ENCODE measurements at regions not wholly inside any gene's neighbourhood (a gene's known extent, or its start where the extent isn't known, plus 50 kb on each side); places are given as distances from the start of the nearest gene placed in this dataset.
"Not testable (repeated sequence)": the region's sequence is repeated elsewhere in the genome, so short reads cannot be mapped to it uniquely, and the experiment has no call there.

DNA sequence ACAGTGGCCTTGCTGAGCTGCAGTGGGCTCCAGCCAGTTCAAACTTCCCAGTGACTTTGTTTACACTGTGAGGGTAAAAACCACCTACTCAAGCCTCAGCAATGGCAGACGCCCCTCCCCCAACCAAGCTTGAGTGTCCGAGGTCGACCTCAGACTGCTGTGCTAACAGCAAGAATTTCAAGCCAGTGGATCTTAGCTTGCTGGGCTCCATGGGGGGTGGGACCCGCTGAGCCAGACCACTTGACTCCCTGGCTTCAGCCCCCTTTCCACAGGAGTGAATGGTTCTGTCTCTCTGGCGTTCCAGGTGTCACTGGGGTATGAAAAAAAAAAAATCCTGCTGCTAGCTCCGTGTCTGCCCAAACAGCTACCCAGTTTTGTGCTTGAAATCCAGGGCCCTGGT lies 168.9 kb upstream of the INTU start:
- H2AFZ ChIP-seq (ENCODE audit: low read depth, low read length) = no peak overlapping the region
- no peak overlapping the region for H3K9ac ChIP-seq (ENCODE audit: low read length)
- no peaks in the 10 kb centered on the region for H3K79me2 ChIP-seq (ENCODE audit: insufficient read depth, low read length)
- no peak overlapping the region for H3K27ac Mint-ChIP-seq (ENCODE audit: unreplicated experiment)
- no peaks in the 10 kb centered on the region for H4K20me1 ChIP-seq (ENCODE audit: insufficient read depth, low read length)
- no peaks in the 10 kb centered on the region for H3K36me3 Mint-ChIP-seq (ENCODE audit: low read depth, unreplicated experiment)
- DNase-seq (ENCODE audit: low read depth) (no peak), FAIRE-seq (no peak)
- H3K4me2 ChIP-seq (ENCODE audit: low read length) = no peak overlapping the region
- no peak overlapping the region for H3K4me3 ChIP-seq (ENCODE audit: insufficient read depth, low read depth, low read length)
- H3K9me3 ChIP-seq (ENCODE audit: insufficient read depth, low read depth, low read length) = no peaks in the 10 kb centered on the region
- no peaks in the 10 kb centered on the region for H3K36me3 ChIP-seq (ENCODE audit: insufficient read depth, low read length)
- no peaks in the 10 kb centered on the region for H3K4me1 Mint-ChIP-seq (ENCODE audit: low read depth, unreplicated experiment)
- H3K27me3 Mint-ChIP-seq (ENCODE audit: low read depth, unreplicated experiment) = no peaks in the 10 kb centered on the region
- H3K27ac ChIP-seq (ENCODE audit: low read depth, low read length) = no peak overlapping the region
- no peaks in the 10 kb centered on the region for H3K4me1 ChIP-seq (ENCODE audit: insufficient read depth, low read length)
- no peak overlapping the region for H3K4me3 Mint-ChIP-seq (ENCODE audit: unreplicated experiment)
- no peaks in the 10 kb centered on the region for H3K27me3 ChIP-seq (ENCODE audit: insufficient read depth, low read length)
- no peak for TF ChIP-seq EZH2 (IDR thresholded peaks at IDR 0.05; ENCODE audit: insufficient read depth, low read length)
- TF ChIP-seq, protein P1, sequence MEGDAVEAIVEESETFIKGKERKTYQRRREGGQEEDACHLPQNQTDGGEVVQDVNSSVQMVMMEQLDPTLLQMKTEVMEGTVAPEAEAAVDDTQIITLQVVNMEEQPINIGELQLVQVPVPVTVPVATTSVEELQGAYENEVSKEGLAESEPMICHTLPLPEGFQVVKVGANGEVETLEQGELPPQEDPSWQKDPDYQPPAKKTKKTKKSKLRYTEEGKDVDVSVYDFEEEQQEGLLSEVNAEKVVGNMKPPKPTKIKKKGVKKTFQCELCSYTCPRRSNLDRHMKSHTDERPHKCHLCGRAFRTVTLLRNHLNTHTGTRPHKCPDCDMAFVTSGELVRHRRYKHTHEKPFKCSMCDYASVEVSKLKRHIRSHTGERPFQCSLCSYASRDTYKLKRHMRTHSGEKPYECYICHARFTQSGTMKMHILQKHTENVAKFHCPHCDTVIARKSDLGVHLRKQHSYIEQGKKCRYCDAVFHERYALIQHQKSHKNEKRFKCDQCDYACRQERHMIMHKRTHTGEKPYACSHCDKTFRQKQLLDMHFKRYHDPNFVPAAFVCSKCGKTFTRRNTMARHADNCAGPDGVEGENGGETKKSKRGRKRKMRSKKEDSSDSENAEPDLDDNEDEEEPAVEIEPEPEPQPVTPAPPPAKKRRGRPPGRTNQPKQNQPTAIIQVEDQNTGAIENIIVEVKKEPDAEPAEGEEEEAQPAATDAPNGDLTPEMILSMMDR (IDR thresholded peaks at IDR 0.05; ENCODE audit: insufficient read depth, low read depth, low read length) = no peak
- no peaks in the 10 kb centered on the region for H3K9me3 Mint-ChIP-seq (ENCODE audit: unreplicated experiment)

DNA sequence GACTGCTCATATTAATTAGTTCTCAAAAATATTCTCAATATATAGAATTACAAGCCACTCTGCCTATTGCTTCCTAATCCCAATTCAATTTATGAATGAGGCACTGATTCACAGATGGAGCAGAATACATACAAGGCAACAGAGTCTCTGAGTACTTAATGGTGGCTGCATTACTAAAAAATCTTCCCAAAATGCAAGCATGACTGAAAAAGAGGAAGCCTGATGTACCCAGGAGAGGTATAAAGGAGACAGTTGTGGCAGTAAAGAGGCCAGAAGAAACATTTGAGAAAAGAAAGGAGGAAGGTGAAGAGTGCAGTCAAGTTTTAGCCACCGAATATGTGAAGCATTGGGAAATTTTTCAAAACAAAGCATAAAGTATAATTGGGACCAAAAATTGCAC lies 163.2 kb upstream of the INTU start:
- Mint-ChIP-seq H3K4me3 (ENCODE audit: unreplicated experiment) (no peak overlapping the region), H3K27me3 (ENCODE audit: low read depth, unreplicated experiment) (no peaks in the 10 kb centered on the region), H3K4me1 (ENCODE audit: low read depth, unreplicated experiment) (no peaks in the 10 kb centered on the region), H3K9me3 (ENCODE audit: unreplicated experiment) (peaks cover 3% of the 10 kb centered on the region), H3K27ac (ENCODE audit: unreplicated experiment) (no peak overlapping the region), H3K36me3 (ENCODE audit: low read depth, unreplicated experiment) (no peaks in the 10 kb centered on the region)
- Histone ChIP-seq H3K36me3 (ENCODE audit: insufficient read depth, low read length) (no peaks in the 10 kb centered on the region), H3K4me1 (ENCODE audit: insufficient read depth, low read length) (no peaks in the 10 kb centered on the region), H4K20me1 (ENCODE audit: insufficient read depth, low read length) (no peaks in the 10 kb centered on the region), H3K4me2 (ENCODE audit: low read length) (no peak overlapping the region), H3K27me3 (ENCODE audit: insufficient read depth, low read length) (no peaks in the 10 kb centered on the region), H3K79me2 (ENCODE audit: insufficient read depth, low read length) (no peaks in the 10 kb centered on the region), H3K9me3 (ENCODE audit: insufficient read depth, low read depth, low read length) (no peaks in the 10 kb centered on the region), H3K27ac (ENCODE audit: low read depth, low read length) (no peak overlapping the region), H2AFZ (ENCODE audit: low read depth, low read length) (no peak overlapping the region), H3K4me3 (ENCODE audit: insufficient read depth, low read depth, low read length) (no peak overlapping the region), H3K9ac (ENCODE audit: low read length) (no peak overlapping the region)
- TF ChIP-seq, protein P1 (IDR thresholded peaks at IDR 0.05; ENCODE audit: insufficient read depth, low read depth, low read length) = no peak
- no peak for TF ChIP-seq EZH2 (IDR thresholded peaks at IDR 0.05; ENCODE audit: insufficient read depth, low read length)
- FAIRE-seq = no peak
- no peak for DNase-seq (ENCODE audit: low read depth)

DNA sequence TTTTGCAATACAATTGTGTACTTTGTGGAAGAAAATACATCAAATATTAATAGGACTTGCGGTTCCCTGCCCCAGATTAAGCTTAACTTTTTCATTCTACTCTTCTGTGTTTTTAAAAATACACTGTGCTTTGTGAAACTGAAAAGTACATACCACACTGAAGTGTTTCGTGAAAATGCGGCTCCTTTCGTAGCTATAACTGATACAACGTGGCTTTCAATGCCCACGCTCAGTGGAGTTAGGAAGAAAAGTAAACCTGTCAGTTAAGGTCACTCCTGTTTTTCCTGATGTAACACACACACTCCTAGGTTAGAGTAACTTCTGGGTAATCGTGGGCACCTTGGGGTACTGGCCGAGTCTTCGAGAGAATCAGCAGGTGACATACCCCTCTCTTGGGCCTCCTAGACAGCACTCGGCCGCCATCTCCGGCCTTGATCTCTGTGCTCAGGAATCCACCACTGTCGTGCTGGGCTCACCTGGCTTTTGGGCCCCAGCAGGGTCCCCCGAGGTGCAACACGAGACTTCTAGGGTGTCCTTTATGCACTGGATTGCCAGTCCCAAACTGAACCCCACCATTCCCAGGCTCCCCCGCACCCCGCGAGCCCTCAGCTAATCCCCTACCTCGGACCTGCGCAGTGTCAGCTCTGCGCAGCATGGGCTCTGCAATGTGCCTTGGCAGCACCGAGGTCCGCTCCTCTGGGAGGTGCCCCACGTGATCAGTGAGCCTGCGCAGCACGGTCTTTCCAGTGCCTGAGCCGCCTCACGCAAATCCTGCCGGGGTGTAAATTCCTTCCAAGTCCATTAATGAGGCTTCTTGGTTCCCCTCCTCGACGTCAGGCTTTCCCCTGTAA lies 162.6 kb upstream of the INTU start:
- H3K4me1 Mint-ChIP-seq (ENCODE audit: low read depth, unreplicated experiment) = no peaks in the 10 kb centered on the region
- no peak overlapping the region for H3K27ac Mint-ChIP-seq (ENCODE audit: unreplicated experiment)
- no peak for FAIRE-seq
- H3K36me3 ChIP-seq (ENCODE audit: insufficient read depth, low read length) = no peaks in the 10 kb centered on the region
- no peaks in the 10 kb centered on the region for H4K20me1 ChIP-seq (ENCODE audit: insufficient read depth, low read length)
- H3K27ac ChIP-seq (ENCODE audit: low read depth, low read length) = no peak overlapping the region
- H3K4me1 ChIP-seq (ENCODE audit: insufficient read depth, low read length) = no peaks in the 10 kb centered on the region
- peaks cover 3% of the 10 kb centered on the region for H3K9me3 Mint-ChIP-seq (ENCODE audit: unreplicated experiment)
- H3K79me2 ChIP-seq (ENCODE audit: insufficient read depth, low read length) = no peaks in the 10 kb centered on the region
- H3K4me2 ChIP-seq (ENCODE audit: low read length) = no peak overlapping the region
- TF ChIP-seq EZH2 (IDR thresholded peaks at IDR 0.05; ENCODE audit: insufficient read depth, low read length) = no peak
- TF ChIP-seq, protein P1 (IDR thresholded peaks at IDR 0.05; ENCODE audit: insufficient read depth, low read depth, low read length) = no peak
- no peak overlapping the region for H2AFZ ChIP-seq (ENCODE audit: low read depth, low read length)
- H3K4me3 Mint-ChIP-seq (ENCODE audit: unreplicated experiment) = no peak overlapping the region
- no peak overlapping the region for H3K9ac ChIP-seq (ENCODE audit: low read length)
- no peaks in the 10 kb centered on the region for H3K9me3 ChIP-seq (ENCODE audit: insufficient read depth, low read depth, low read length)
- no peak overlapping the region for H3K4me3 ChIP-seq (ENCODE audit: insufficient read depth, low read depth, low read length)
- no peak for DNase-seq (ENCODE audit: low read depth)
- no peaks in the 10 kb centered on the region for H3K27me3 Mint-ChIP-seq (ENCODE audit: low read depth, unreplicated experiment)
- no peaks in the 10 kb centered on the region for H3K27me3 ChIP-seq (ENCODE audit: insufficient read depth, low read length)
- H3K36me3 Mint-ChIP-seq (ENCODE audit: low read depth, unreplicated experiment) = no peaks in the 10 kb centered on the region

DNA sequence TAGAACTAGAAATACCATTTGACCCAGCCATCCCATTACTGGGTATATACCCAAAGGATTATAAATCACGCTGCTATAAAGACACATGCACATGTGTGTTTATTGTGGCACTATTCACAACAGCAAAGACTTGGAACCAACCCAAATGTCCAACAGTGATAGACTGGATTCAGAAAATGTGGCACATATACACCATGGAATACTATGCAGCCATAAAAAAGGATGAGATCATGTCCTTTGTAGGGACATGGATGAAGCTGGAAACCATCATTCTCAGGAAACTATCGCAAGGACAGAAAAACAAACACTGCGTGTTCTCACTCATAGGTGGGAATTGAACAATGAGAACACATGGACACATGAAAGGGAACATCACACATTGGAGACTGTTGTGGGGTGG lies 154.5 kb upstream of the INTU start:
- not testable (repeated sequence) for H3K36me3 ChIP-seq (ENCODE audit: insufficient read depth, low read length); H3K4me1 ChIP-seq (ENCODE audit: insufficient read depth, low read length); H3K4me3 ChIP-seq (ENCODE audit: insufficient read depth, low read depth, low read length); H4K20me1 ChIP-seq (ENCODE audit: insufficient read depth, low read length); H3K4me1 Mint-ChIP-seq (ENCODE audit: low read depth, unreplicated experiment); H3K4me3 Mint-ChIP-seq (ENCODE audit: unreplicated experiment); H3K79me2 ChIP-seq (ENCODE audit: insufficient read depth, low read length); H3K27ac ChIP-seq (ENCODE audit: low read depth, low read length); H3K9ac ChIP-seq (ENCODE audit: low read length); H3K4me2 ChIP-seq (ENCODE audit: low read length); FAIRE-seq; H3K9me3 ChIP-seq (ENCODE audit: insufficient read depth, low read depth, low read length); H3K27ac Mint-ChIP-seq (ENCODE audit: unreplicated experiment); H3K27me3 ChIP-seq (ENCODE audit: insufficient read depth, low read length); H2AFZ ChIP-seq (ENCODE audit: low read depth, low read length); H3K27me3 Mint-ChIP-seq (ENCODE audit: low read depth, unreplicated experiment); DNase-seq (ENCODE audit: low read depth); H3K9me3 Mint-ChIP-seq (ENCODE audit: unreplicated experiment); H3K36me3 Mint-ChIP-seq (ENCODE audit: low read depth, unreplicated experiment)
